ENCODE measurements at regions not wholly inside any gene's neighbourhood (a gene's known extent, or its start where the extent isn't known, plus 50 kb on each side); places are given as distances from the start of the nearest gene placed in this dataset.
"Not testable (repeated sequence)": the region's sequence is repeated elsewhere in the genome, so short reads cannot be mapped to it uniquely, and the experiment has no call there.

DNA sequence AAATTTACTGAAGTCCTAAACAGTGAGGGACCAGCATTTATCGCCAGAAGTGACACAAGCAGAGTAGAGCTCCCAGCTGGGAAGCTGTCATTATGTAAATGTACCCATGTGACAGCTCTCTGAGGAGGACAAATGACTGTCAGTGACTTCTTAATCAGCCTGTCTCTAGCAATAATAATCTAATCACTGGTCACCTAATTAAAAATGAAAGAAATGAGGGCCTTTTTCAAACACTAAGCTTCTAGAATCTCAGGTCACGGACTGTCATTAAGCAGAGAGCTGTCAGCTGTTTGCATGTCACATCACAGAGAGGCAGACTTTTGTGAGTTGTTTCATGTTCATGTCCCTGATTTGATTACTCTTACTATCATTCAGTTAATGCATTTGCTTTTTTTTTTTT is 77.9 kb upstream of the FBXL17 start:
- no peak overlapping the region for H3K4me3 ChIP-seq (ENCODE audit: insufficient read depth, low read depth, low read length)
- no peak for DNase-seq
- no peaks in the 10 kb centered on the region for H3K36me3 ChIP-seq (replicated peaks; ENCODE audit: control insufficient read depth, insufficient read depth, low read length)
- no peaks in the 10 kb centered on the region for H3K27me3 ChIP-seq (ENCODE audit: control insufficient read depth, insufficient read depth, low read length)

DNA sequence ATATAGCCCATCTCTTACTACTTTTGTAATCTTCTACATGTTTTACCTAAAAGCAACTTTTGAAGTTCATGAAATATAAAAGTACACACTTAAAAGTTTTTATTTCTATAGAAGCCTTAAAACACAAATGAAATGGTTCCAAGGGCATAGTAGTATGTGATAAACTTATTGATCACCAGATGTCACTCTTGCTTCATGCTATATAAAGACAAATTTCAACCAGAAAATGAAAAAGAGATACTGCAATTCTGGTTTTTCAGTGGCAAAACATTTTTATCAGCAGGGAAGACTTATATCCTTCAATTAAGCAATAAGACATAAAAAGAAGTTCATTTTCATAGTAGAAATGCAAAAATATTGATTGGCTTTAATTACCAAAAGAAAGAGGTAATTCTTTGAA is 69.4 kb upstream of the FBXL17 start:
- peak; percentile 12 for DNase-seq
- Histone ChIP-seq H3K36me3 (replicated peaks; ENCODE audit: control insufficient read depth, insufficient read depth, low read length) (no peaks in the 10 kb centered on the region), H3K27me3 (ENCODE audit: control insufficient read depth, insufficient read depth, low read length) (no peaks in the 10 kb centered on the region), H3K4me3 (ENCODE audit: insufficient read depth, low read depth, low read length) (no peak overlapping the region)

DNA sequence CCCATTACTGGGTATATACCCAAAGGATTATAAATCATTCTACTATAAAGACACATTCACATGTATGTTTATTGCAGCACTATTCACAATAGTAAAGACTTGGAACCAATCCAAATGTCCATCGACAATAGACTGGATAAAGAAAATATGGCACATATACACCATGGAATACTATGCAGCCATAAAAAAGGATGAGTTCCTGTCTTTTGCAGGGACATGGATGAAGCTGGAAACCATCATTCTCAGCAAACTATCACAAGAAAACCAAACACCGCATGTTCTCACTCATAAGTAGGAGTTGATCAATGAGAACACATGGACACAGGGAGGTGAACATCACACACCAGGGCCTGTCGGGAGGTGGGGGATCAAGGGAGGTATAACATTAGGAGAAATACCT is 62.2 kb upstream of the FBXL17 start:
- H3K4me3 ChIP-seq (ENCODE audit: insufficient read depth, low read depth, low read length); H3K27me3 ChIP-seq (ENCODE audit: control insufficient read depth, insufficient read depth, low read length); DNase-seq; H3K36me3 ChIP-seq (replicated peaks; ENCODE audit: control insufficient read depth, insufficient read depth, low read length): not testable (repeated sequence)

DNA sequence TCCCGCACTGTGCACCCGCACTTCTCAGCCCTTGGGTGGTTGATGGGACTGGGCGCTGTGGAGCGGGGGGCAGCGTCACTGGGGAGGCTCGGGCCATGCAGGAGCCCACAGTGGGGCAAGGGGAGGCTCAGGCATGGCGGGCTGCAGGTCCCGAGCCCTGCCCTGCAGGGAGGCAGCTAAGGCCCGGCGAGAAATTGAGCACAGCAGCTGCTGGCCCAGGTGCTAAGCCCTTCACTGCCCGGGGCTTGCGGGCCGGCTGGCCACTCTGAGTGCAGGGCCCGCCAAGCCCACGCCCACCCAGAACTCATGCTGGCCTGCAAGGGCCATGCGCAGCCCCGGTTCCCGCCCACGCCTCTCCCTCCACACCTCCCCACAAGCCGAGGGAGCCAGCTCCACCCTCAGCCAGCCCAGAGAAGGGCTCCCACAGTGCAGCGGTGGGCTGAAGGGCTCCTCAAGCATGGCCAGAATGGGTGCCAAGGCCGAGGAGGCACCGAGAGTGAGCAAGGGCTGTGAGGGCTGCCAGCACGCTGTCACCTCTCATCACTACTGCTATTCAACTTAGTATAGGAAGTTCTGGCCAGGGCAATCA is 60.3 kb upstream of the FBXL17 start:
- H3K36me3 ChIP-seq (replicated peaks; ENCODE audit: control insufficient read depth, insufficient read depth, low read length) = not testable (repeated sequence)

DNA sequence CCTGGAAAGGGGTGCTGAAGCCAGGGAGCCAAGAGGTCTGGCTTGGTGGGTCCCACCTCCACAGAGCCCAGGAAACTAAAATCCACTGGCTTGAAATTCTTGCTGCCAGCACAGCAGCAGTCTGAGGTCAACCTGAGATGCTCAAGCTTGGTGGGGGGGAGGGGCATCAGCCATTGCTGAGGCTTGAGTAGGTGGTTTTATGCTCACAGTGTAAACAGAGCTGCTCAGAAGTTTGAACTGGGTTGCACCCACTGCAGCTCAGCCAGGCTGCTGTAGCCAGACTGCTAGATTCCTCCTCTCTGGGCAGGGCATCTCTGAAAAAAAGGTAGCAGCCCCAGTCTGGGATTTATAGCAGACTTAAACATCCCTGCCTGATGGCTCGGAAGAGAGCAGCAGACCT is 55.5 kb upstream of the FBXL17 start:
- H3K27me3 ChIP-seq (ENCODE audit: control insufficient read depth, insufficient read depth, low read length) = no peaks in the 10 kb centered on the region
- H3K4me3 ChIP-seq (ENCODE audit: insufficient read depth, low read depth, low read length) = no peak overlapping the region
- DNase-seq = no peak
- H3K36me3 ChIP-seq (replicated peaks; ENCODE audit: control insufficient read depth, insufficient read depth, low read length) = no peaks in the 10 kb centered on the region

More for the DNA sequence above, 60.3 kb upstream of the FBXL17 start:
- not testable (repeated sequence) for H3K4me3 ChIP-seq (ENCODE audit: insufficient read depth, low read depth, low read length); DNase-seq; H3K27me3 ChIP-seq (ENCODE audit: control insufficient read depth, insufficient read depth, low read length)

DNA sequence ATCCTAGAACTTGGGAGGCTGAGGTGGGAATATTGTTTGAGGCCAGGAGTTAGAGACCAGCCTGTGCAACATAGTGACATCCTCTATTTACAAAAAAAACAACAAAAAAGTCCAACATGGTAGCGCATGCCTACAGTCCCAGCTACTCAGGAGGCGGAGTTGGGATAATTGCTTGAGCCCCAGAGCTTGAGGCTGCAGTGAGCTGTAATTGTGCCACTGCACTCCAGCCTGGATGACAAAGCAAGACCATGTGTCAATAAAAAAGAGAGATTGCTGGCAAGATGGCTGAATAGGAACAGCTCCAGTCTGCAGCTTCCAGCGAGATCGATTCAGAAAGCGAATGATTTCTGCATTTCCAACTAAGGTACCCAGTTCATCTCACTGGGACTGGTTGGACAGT is 54.8 kb upstream of the FBXL17 start:
- Histone ChIP-seq H3K36me3 (replicated peaks; ENCODE audit: control insufficient read depth, insufficient read depth, low read length) (no peaks in the 10 kb centered on the region), H3K4me3 (ENCODE audit: insufficient read depth, low read depth, low read length) (no peak overlapping the region), H3K27me3 (ENCODE audit: control insufficient read depth, insufficient read depth, low read length) (no peaks in the 10 kb centered on the region)
- no peak for DNase-seq

DNA sequence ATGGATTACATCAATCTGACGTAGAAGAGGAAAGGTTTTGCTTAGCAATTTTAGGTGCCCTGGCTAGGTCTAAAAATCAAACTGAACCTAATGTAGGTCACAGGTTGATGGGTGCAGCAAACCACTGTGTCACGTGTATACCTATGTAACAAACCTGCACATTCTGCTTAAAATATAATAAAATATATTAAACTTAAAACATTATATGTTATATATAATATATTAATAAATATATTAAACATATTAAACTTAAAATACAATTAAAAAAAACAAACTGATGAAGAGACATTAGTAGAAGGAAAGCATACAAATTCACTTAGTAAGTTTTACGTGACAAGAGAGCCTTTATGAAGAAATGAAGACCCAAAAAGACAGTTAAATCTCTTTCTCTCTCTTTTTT is 51.7 kb upstream of the FBXL17 start:
- no peak for DNase-seq
- H3K36me3 ChIP-seq (replicated peaks; ENCODE audit: control insufficient read depth, insufficient read depth, low read length) = no peaks in the 10 kb centered on the region
- no peaks in the 10 kb centered on the region for H3K27me3 ChIP-seq (ENCODE audit: control insufficient read depth, insufficient read depth, low read length)
- no peak overlapping the region for H3K4me3 ChIP-seq (ENCODE audit: insufficient read depth, low read depth, low read length)

DNA sequence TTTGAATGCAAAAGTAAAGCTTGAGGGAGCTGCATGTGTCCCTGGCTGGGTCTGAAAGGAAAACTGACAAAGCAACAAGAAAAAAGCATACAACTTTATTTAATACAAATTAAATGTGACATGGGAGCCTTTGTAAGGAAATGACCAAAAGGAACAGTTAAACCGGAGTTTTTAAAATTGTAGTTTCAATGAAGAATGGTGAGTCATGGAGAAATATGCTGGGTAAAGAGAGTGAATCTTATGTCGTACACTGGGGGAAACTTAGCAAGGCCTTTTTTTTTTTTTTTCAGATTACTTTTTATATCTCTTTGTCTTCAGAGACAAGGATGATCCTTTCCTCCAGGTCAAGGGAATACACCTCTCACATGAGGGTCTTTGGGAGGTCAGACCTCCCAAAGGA is 50.1 kb upstream of the FBXL17 start:
- no peak for DNase-seq
- Histone ChIP-seq H3K4me3 (ENCODE audit: insufficient read depth, low read depth, low read length) (no peak overlapping the region), H3K27me3 (ENCODE audit: control insufficient read depth, insufficient read depth, low read length) (no peaks in the 10 kb centered on the region)

More for the DNA sequence above, 50.1 kb upstream of the FBXL17 start:
- H3K36me3 ChIP-seq (replicated peaks; ENCODE audit: control insufficient read depth, insufficient read depth, low read length) = no peaks in the 10 kb centered on the region

Data from H7 (cell line).